ENCODE measurements at regions not wholly inside any gene's neighbourhood (a gene's known extent, or its start where the extent isn't known, plus 50 kb on each side); places are given as distances from the start of the nearest gene placed in this dataset.

DNA sequence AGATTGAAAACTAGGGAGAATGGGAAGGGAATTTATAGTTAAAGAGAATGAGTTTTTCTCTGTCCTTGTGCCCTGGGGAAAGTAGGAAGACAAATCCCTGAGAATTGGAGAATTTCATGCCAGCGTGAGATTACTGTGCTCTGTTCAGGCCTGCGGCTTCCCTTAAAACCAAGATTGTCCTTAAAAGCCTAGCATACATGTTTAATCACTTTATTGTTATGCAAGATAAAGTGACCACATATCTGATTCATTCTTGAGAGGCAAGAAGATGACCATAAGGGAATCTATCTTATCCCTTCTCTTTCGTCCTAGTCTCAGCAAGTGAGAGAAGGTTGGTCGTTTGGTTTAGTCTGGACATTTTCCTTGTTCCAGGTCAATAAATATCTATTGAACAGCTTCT is 75.9 kb downstream of the ADCYAP1 start:
- TF ChIP-seq, protein P1, sequence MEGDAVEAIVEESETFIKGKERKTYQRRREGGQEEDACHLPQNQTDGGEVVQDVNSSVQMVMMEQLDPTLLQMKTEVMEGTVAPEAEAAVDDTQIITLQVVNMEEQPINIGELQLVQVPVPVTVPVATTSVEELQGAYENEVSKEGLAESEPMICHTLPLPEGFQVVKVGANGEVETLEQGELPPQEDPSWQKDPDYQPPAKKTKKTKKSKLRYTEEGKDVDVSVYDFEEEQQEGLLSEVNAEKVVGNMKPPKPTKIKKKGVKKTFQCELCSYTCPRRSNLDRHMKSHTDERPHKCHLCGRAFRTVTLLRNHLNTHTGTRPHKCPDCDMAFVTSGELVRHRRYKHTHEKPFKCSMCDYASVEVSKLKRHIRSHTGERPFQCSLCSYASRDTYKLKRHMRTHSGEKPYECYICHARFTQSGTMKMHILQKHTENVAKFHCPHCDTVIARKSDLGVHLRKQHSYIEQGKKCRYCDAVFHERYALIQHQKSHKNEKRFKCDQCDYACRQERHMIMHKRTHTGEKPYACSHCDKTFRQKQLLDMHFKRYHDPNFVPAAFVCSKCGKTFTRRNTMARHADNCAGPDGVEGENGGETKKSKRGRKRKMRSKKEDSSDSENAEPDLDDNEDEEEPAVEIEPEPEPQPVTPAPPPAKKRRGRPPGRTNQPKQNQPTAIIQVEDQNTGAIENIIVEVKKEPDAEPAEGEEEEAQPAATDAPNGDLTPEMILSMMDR (IDR thresholded peaks at IDR 0.05; ENCODE audit: insufficient read depth, low read depth, low read length), result no peak
- TF ChIP-seq EZH2 (IDR thresholded peaks at IDR 0.05; ENCODE audit: insufficient read depth, low read length), result no peak

Data from astrocyte (in vitro differentiated cells and primary cell).